ENCODE measurements at regions not wholly inside any gene's neighbourhood (a gene's known extent, or its start where the extent isn't known, plus 50 kb on each side); places are given as distances from the start of the nearest gene placed in this dataset.

GRCh38 chr15:66933932-66934867, 131.2 kb upstream of the SMAD3 start:
- no peak for DNase-seq

- no peak for DNase-seq
Measured at GRCh38 chr15:66934868-66935520, 130.4 kb upstream of the SMAD3 start.

GRCh38 chr15:66935688-66936087, 129.7 kb upstream of the SMAD3 start:
- no peak for DNase-seq

GRCh38 chr15:66936109-66936860, 129.1 kb upstream of the SMAD3 start:
- DNase-seq = peak; percentile 84

GRCh38 chr15:66936861-66937582, 128.4 kb upstream of the SMAD3 start:
- no peak for DNase-seq

GRCh38 chr15:66937588-66937987, 127.8 kb upstream of the SMAD3 start:
- no peak for DNase-seq

- no peak for DNase-seq
Measured at GRCh38 chr15:66938114-66938830, 127.1 kb upstream of the SMAD3 start.

GRCh38 chr15:66939016-66939415, 126.4 kb upstream of the SMAD3 start:
- DNase-seq = no peak

- no peak for DNase-seq
Measured at GRCh38 chr15:66939451-66940023, 125.9 kb upstream of the SMAD3 start.

- DNase-seq = peak; percentile 17
Measured at GRCh38 chr15:66940368-66940767, 125.0 kb upstream of the SMAD3 start.

- no peak for DNase-seq
Measured at GRCh38 chr15:66941108-66941711, 124.2 kb upstream of the SMAD3 start.

GRCh38 chr15:66941791-66942190, 123.6 kb upstream of the SMAD3 start:
- DNase-seq = no peak

- no peak for DNase-seq
Measured at GRCh38 chr15:66942649-66943390, 122.6 kb upstream of the SMAD3 start.

- DNase-seq = no peak
Measured at GRCh38 chr15:66943456-66944095, 121.8 kb upstream of the SMAD3 start.

GRCh38 chr15:66944121-66944520, 121.3 kb upstream of the SMAD3 start:
- no peak for DNase-seq

- DNase-seq = no peak
Measured at GRCh38 chr15:66945286-66945685, 120.1 kb upstream of the SMAD3 start.

- DNase-seq = no peak
Measured at GRCh38 chr15:66945842-66946241, 119.6 kb upstream of the SMAD3 start.

- DNase-seq = peak; percentile 56
Measured at GRCh38 chr15:66946578-66947164, 118.7 kb upstream of the SMAD3 start.

- peak; percentile 10 for DNase-seq
Measured at GRCh38 chr15:66947471-66947870, 117.9 kb upstream of the SMAD3 start.

All from fibroblast of skin of abdomen (primary cell).